ENCODE measurements at regions not wholly inside any gene's neighbourhood (a gene's known extent, or its start where the extent isn't known, plus 50 kb on each side); places are given as distances from the start of the nearest gene placed in this dataset.

GRCh38 chr2:56523816-56524215 lies 340.0 kb downstream of the CCDC85A start:
- TF ChIP-seq CTCF (IDR thresholded peaks at IDR 0.05) (no peak), POLR2A (IDR thresholded peaks at IDR 0.05) (no peak)
